ENCODE measurements at regions not wholly inside any gene's neighbourhood (a gene's known extent, or its start where the extent isn't known, plus 50 kb on each side); places are given as distances from the start of the nearest gene placed in this dataset.

GRCh38 chr13:99892866-99893504, 78.6 kb downstream of the ZIC5 start:
- intact Hi-C loops (cut with DNase I), result no loop called here

GRCh38 chr13:99892196-99892613, 79.4 kb downstream of the ZIC5 start:
- Histone ChIP-seq H3K36me3 (no peaks in the 10 kb centered on the region), H3K27me3 (peaks cover 6 to 42% (median 13%) of the 10 kb centered on the region in 4 donors), H3K27ac (no peak overlapping the region), H3K4me1 (peaks cover 0 to 20% (median 10%) of the 10 kb centered on the region in 3 donors), H3K9me3 (no peaks in the 10 kb centered on the region), H3K4me3 (no peak overlapping the region)
- intact Hi-C loops (cut with DNase I), result no loop called here
- DNase-seq, result no peak
- WGBS, 2 donors, result 75 to 86% methylated on average over 6 to 8 of the region's 8 CpGs
- no peak for TF ChIP-seq POLR2A (IDR thresholded peaks at IDR 0.05)
- TF ChIP-seq, protein P1, sequence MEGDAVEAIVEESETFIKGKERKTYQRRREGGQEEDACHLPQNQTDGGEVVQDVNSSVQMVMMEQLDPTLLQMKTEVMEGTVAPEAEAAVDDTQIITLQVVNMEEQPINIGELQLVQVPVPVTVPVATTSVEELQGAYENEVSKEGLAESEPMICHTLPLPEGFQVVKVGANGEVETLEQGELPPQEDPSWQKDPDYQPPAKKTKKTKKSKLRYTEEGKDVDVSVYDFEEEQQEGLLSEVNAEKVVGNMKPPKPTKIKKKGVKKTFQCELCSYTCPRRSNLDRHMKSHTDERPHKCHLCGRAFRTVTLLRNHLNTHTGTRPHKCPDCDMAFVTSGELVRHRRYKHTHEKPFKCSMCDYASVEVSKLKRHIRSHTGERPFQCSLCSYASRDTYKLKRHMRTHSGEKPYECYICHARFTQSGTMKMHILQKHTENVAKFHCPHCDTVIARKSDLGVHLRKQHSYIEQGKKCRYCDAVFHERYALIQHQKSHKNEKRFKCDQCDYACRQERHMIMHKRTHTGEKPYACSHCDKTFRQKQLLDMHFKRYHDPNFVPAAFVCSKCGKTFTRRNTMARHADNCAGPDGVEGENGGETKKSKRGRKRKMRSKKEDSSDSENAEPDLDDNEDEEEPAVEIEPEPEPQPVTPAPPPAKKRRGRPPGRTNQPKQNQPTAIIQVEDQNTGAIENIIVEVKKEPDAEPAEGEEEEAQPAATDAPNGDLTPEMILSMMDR (IDR thresholded peaks at IDR 0.05), result no peak

More at GRCh38 chr13:99892866-99893504, 78.6 kb downstream of the ZIC5 start:
- Histone ChIP-seq H3K4me3 (no peak overlapping the region), H3K36me3 (no peaks in the 10 kb centered on the region), H3K27me3 (peaks cover 6 to 50% (median 13%) of the 10 kb centered on the region in 4 donors), H3K4me1 (peaks cover 0 to 20% (median 10%) of the 10 kb centered on the region in 3 donors), H3K9me3 (no peaks in the 10 kb centered on the region), H3K27ac (no peak overlapping the region)
- no peak for DNase-seq
- TF ChIP-seq, protein P1 (IDR thresholded peaks at IDR 0.05), result no peak
- TF ChIP-seq POLR2A (IDR thresholded peaks at IDR 0.05), result no peak
- 100% methylated on average over 4 of the region's 17 CpGs; no CpG with 5 or more reads in 1 of the 2 donors for WGBS, 2 donors

DNA sequence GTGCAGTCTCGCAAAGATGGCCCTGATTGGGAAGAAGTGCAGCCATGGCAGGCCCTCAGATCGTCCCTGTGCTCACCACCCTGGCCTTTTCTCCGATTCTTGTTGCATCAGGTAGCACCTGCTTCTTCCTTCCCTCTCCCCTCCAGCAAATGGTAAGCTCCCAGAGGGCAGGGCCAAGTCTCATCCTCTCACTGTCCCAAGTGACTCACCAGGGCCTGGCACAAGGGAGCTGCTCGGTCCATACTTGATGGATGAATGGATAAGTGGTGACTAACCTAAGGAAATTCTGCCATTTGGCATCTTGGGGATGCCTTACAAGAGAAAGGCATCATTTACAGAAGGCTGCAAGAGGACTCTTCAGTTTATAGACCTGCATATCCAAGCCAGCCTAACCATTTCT, 84.9 kb downstream of the ZIC5 start:
- Histone ChIP-seq H3K27me3 (no peaks in the 10 kb centered on the region), H3K4me1 (no peaks in the 10 kb centered on the region), H3K9me3 (no peaks in the 10 kb centered on the region), H3K4me3 (no peak overlapping the region), H3K36me3 (no peaks in the 10 kb centered on the region), H3K27ac (no peak overlapping the region)
- no peak for DNase-seq
- intact Hi-C loops (cut with DNase I), result no loop called here
- WGBS, 2 donors, result 70 to 87% methylated on average over 4 of the region's 4 CpGs
- TF ChIP-seq, protein P1 (IDR thresholded peaks at IDR 0.05), result no peak
- TF ChIP-seq POLR2A (IDR thresholded peaks at IDR 0.05), result no peak

- Histone ChIP-seq H3K4me3 (no peak overlapping the region), H3K36me3 (no peaks in the 10 kb centered on the region), H3K27ac (no peak overlapping the region), H3K27me3 (no peaks in the 10 kb centered on the region), H3K4me1 (no peaks in the 10 kb centered on the region), H3K9me3 (no peaks in the 10 kb centered on the region)
- WGBS, 2 donors, result 70% methylated on average over 5 of the region's 6 CpGs; no CpG with 5 or more reads in 1 of the 2 donors
- no peak for DNase-seq
- intact Hi-C loops (cut with DNase I), result no loop called here
- TF ChIP-seq POLR2A (IDR thresholded peaks at IDR 0.05), result no peak
- TF ChIP-seq, protein P1 (IDR thresholded peaks at IDR 0.05), result no peak
Observed at GRCh38 chr13:99884913-99885312, 86.7 kb downstream of the ZIC5 start.

DNA sequence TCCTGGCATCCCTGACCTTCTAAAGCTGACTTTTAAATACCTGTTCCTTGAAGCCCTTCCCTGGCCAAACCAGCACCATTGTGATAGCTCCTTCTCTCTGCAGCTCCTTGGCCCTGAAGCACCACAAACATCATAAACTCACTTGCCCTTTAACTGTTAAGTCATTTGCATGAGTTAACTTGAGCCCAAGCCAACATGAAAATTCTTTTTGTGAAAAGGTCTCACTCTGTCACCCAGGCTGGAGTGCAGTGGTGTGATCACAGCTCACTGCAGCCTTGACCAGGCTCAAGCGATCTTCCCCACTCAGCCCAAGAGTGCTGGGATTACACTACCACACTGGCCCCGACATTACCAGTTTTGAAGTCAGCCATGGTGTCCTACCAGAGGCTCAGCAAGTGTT, 87.8 kb downstream of the ZIC5 start:
- DNase-seq, result no peak
- intact Hi-C loops (cut with DNase I), result no loop called here

More for the DNA sequence above, 87.8 kb downstream of the ZIC5 start:
- Histone ChIP-seq H3K4me1 (no peaks in the 10 kb centered on the region), H3K4me3 (no peak overlapping the region), H3K36me3 (no peaks in the 10 kb centered on the region), H3K27me3 (no peaks in the 10 kb centered on the region), H3K27ac (no peak overlapping the region), H3K9me3 (no peaks in the 10 kb centered on the region)
- WGBS, 2 donors, result 83% methylated on average over 2 of the region's 2 CpGs; no CpG with 5 or more reads in 1 of the 2 donors
- TF ChIP-seq, protein P1 (IDR thresholded peaks at IDR 0.05), result no peak
- no peak for TF ChIP-seq POLR2A (IDR thresholded peaks at IDR 0.05)
